HFFc6 (cell line): ENCODE measurements at regions not wholly inside any gene's neighbourhood (a gene's known extent, or its start where the extent isn't known, plus 50 kb on each side); places are given as distances from the start of the nearest gene placed in this dataset.

Experiments
- DNase-seq: peaks from one replicate; pipeline ENCODE4 v3.0.0-alpha.2; 2018
- H3K27ac Mint-ChIP-seq: 2 replicates; pipeline ENCODE4 v1.8.0; 2020; ENCODE audit warnings: mild to moderate bottlenecking, mixed read lengths
- H3K27me3 Mint-ChIP-seq: 2 replicates; pipeline ENCODE4 v1.8.0; 2021; ENCODE audit warnings: mild to moderate bottlenecking, moderate library complexity, mixed read lengths; ENCODE audit not compliant: insufficient read depth
- H3K36me3 Mint-ChIP-seq: 2 replicates; pipeline ENCODE4 v1.8.0; 2021; ENCODE audit warnings: low read depth, mixed read lengths
- H3K4me1 Mint-ChIP-seq: 2 replicates; pipeline ENCODE4 v1.8.0; 2020; ENCODE audit warnings: low read depth, mixed read lengths
- H3K4me3 Mint-ChIP-seq: 2 replicates; pipeline ENCODE4 v1.8.0; 2020; ENCODE audit warnings: mild to moderate bottlenecking, moderate library complexity, mixed read lengths
- H3K9me3 Mint-ChIP-seq: 2 replicates; pipeline ENCODE4 v1.8.0; 2020; ENCODE audit warnings: mild to moderate bottlenecking, mixed read lengths
- TF ChIP-seq, protein P1 (sequence below): fragments of 200-600 bp; sonication (generic); IDR thresholded peaks from 2 replicates; pipeline ENCODE4 v1.5.0; 2021; ENCODE audit warnings: antibody characterized with exemption, mild to moderate bottlenecking

GRCh38 chr10:113279262-113279661 lies 273.6 kb upstream of the HABP2 start:
- H3K27ac Mint-ChIP-seq, result no peak overlapping the region
- peaks cover 4% of the 10 kb centered on the region; the same call in 1 of the 2 replicates for H3K4me1 Mint-ChIP-seq
- H3K9me3 Mint-ChIP-seq, result peaks cover 13% of the 10 kb centered on the region
- H3K4me3 Mint-ChIP-seq, result no peak overlapping the region
- TF ChIP-seq, protein P1, sequence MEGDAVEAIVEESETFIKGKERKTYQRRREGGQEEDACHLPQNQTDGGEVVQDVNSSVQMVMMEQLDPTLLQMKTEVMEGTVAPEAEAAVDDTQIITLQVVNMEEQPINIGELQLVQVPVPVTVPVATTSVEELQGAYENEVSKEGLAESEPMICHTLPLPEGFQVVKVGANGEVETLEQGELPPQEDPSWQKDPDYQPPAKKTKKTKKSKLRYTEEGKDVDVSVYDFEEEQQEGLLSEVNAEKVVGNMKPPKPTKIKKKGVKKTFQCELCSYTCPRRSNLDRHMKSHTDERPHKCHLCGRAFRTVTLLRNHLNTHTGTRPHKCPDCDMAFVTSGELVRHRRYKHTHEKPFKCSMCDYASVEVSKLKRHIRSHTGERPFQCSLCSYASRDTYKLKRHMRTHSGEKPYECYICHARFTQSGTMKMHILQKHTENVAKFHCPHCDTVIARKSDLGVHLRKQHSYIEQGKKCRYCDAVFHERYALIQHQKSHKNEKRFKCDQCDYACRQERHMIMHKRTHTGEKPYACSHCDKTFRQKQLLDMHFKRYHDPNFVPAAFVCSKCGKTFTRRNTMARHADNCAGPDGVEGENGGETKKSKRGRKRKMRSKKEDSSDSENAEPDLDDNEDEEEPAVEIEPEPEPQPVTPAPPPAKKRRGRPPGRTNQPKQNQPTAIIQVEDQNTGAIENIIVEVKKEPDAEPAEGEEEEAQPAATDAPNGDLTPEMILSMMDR, result no peak
- peaks cover 8% of the 10 kb centered on the region for H3K36me3 Mint-ChIP-seq
- DNase-seq, result no peak
- H3K27me3 Mint-ChIP-seq, result peaks cover 12% of the 10 kb centered on the region

GRCh38 chr10:113282564-113282963 lies 270.3 kb upstream of the HABP2 start:
- Mint-ChIP-seq H3K36me3 (no peaks in the 10 kb centered on the region; the same call in 1 of the 2 replicates), H3K4me1 (no peaks in the 10 kb centered on the region; the same call in 1 of the 2 replicates), H3K27ac (no peak overlapping the region), H3K4me3 (no peak overlapping the region), H3K27me3 (peaks cover 13% of the 10 kb centered on the region), H3K9me3 (no peaks in the 10 kb centered on the region)
- TF ChIP-seq, protein P1, result no peak
- DNase-seq, result no peak

DNA sequence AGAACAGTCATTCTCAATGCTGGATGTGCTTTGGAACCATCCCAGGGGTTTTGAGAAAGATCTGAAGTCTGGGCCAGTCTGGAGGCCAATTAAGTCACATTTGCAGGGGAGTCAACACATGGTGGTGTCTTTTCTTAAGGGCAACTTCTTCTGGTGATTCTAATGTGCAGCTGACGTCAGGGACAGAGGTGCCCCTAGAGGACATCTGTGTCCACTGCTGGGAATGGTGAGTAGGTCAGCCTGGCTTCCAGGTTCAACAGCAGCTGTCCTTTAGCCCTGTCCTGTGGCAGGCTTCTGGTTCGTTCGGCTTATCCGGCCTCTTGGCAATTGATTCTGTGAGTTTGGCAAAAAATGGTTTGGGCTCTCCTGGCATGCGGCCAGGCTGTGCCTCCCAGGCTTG lies 269.7 kb upstream of the HABP2 start:
- Mint-ChIP-seq H3K9me3 (no peaks in the 10 kb centered on the region), H3K4me3 (no peak overlapping the region)

GRCh38 chr10:113284635-113285034 lies 268.2 kb upstream of the HABP2 start:
- H3K36me3 Mint-ChIP-seq, result no peaks in the 10 kb centered on the region; the same call in 1 of the 2 replicates
- H3K9me3 Mint-ChIP-seq, result no peaks in the 10 kb centered on the region
- no peak overlapping the region for H3K4me3 Mint-ChIP-seq
- TF ChIP-seq, protein P1, result no peak
- H3K4me1 Mint-ChIP-seq, result no peaks in the 10 kb centered on the region; the same call in 1 of the 2 replicates
- H3K27ac Mint-ChIP-seq, result no peak overlapping the region
- DNase-seq, result no peak
- peaks cover 15% of the 10 kb centered on the region for H3K27me3 Mint-ChIP-seq

More for the DNA sequence above, 269.7 kb upstream of the HABP2 start:
- Mint-ChIP-seq H3K27ac (no peak overlapping the region), H3K36me3 (no peaks in the 10 kb centered on the region; the same call in 1 of the 2 replicates), H3K4me1 (no peaks in the 10 kb centered on the region; the same call in 1 of the 2 replicates), H3K27me3 (peaks cover 17% of the 10 kb centered on the region)
- TF ChIP-seq, protein P1, result peak; percentile 41
- DNase-seq, result no peak

- Mint-ChIP-seq H3K27me3 (peaks cover 15% of the 10 kb centered on the region), H3K27ac (no peak overlapping the region), H3K9me3 (no peaks in the 10 kb centered on the region), H3K4me3 (no peak overlapping the region), H3K4me1 (no peaks in the 10 kb centered on the region; the same call in 1 of the 2 replicates), H3K36me3 (no peaks in the 10 kb centered on the region; the same call in 1 of the 2 replicates)
- DNase-seq, result no peak
- TF ChIP-seq, protein P1, result no peak
These were observed 267.5 kb upstream of the HABP2 start for GRCh38 chr10:113285305-113285704.

GRCh38 chr10:113287592-113287991 lies 265.3 kb upstream of the HABP2 start:
- Mint-ChIP-seq H3K9me3 (no peaks in the 10 kb centered on the region), H3K27ac (no peak overlapping the region), H3K27me3 (peaks cover 8% of the 10 kb centered on the region), H3K36me3 (no peaks in the 10 kb centered on the region), H3K4me3 (no peak overlapping the region), H3K4me1 (peaks cover 6% of the 10 kb centered on the region)
- TF ChIP-seq, protein P1, result no peak
- DNase-seq, result no peak
